ENCODE measurements at regions not wholly inside any gene's neighbourhood (a gene's known extent, or its start where the extent isn't known, plus 50 kb on each side); places are given as distances from the start of the nearest gene placed in this dataset.
"Not testable (repeated sequence)": the region's sequence is repeated elsewhere in the genome, so short reads cannot be mapped to it uniquely, and the experiment has no call there.

GRCh38 chr4:126372634-126373033 is 1057.9 kb downstream of the FAT4 start:
- DNase-seq = no peak

DNA sequence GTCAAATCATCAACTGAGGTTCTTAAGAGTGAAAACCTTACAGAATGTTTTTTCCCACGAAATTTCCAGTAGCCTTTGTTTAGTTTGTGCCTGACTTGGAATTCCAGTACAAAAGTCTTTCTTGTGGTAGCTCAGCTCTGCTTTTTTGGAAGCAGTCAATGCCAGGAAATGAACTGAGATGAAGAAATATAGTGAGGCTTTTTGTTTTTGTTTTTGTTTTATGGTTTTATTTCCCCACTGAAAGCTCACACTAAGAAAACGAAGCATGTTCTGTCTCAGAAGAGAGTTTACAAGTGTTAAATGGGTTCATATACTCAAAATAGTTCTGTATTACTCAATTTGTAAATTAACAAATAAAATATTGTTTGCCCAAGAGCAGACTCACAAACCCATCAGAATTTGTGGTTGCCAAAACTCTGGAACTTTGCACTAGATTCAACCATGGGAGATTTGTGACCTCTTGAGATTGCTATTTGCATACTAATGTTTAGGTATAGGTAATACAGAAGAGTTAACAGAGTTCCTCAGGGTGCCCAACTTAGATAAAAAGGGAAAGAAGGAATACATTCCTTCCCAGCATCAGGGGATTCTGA is 1060.8 kb downstream of the FAT4 start:
- DNase-seq = no peak

- no peak for DNase-seq
Observed at GRCh38 chr4:126385954-126386353, 1071.2 kb downstream of the FAT4 start.

DNA sequence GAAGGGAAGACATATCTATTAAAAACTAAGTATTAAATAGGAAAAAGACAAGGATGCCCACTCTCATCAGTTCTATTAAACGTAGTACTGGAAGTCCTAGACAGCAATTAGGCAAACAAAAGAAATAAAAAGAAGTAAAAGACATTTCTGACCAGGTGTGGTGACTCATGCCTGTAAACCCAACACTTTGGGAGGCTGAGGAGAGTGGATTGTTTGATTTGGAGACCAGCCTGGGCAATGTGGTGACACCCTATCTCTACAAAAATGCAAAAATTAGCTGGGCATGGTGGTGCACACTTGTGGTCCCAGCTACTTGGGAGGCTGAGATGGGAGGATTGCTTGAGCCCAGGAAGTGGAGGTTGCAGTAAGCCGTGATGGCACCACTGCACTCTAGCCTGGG is 1071.8 kb downstream of the FAT4 start:
- no peak for DNase-seq

GRCh38 chr4:126395664-126396063 is 1080.9 kb downstream of the FAT4 start:
- DNase-seq = no peak

DNA sequence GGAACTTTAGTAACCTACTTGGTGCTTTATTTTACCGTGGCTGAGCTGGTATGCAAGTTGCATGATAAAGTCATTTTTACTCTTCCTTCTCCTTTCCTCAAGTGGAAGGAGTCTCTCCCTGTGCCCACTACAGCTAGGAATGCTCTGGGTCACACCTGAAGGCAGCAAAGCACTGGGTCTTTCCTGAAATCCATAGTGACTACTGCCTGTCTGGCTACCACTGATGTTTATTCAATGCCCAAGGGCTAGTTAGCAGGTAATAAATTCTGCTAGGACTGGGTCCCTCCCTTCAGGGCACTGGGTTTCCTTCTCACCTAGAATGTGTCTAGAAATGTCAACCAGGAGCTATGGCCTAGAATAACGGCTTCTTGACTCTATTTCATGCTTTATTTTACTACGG is 1081.4 kb downstream of the FAT4 start:
- no peak for DNase-seq

GRCh38 chr4:126396703-126397102 is 1081.9 kb downstream of the FAT4 start:
- DNase-seq = no peak

DNA sequence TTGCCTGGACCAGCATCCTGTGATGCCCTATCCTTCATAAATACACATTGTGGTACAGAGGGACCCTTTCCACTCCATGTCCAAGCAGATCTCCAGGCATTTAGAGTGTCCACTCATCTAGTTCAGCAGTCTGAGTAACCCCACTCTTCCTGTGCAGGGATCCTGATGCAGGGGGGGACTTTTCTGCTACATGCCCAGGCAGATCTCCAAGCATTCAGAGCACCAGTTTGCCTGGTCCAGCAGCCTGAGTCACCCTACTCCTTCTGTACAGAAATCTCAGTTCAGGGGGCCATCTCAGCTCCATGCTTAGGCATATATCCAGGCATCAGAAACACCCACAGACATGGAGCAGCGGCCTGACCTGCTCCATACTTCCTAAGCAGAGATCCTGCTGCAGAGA is 1089.8 kb downstream of the FAT4 start:
- no peak for DNase-seq

GRCh38 chr4:126405369-126405982 is 1090.7 kb downstream of the FAT4 start:
- DNase-seq = peak in 2 of 3 donors; percentile 2 to 3

DNA sequence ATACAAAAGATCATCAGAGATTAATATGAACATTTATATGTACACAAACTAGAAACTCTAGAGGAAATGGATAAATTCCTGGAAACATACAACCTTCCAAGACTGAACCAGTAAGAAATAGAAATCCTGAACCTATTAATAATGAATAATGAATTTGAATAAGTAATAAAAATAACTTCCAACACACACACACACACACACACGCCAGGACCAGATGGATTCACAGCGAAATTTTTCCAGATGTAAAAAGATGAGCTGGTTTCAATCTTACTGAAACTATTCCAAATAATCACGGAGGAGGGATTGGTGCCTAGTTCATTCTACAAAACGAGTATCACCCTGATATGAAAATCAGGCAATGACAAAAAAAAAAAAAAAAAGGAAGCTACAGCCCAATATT is 1095.0 kb downstream of the FAT4 start:
- DNase-seq = no peak

- no peak for DNase-seq
Observed at GRCh38 chr4:126411047-126411446, 1096.3 kb downstream of the FAT4 start.

DNA sequence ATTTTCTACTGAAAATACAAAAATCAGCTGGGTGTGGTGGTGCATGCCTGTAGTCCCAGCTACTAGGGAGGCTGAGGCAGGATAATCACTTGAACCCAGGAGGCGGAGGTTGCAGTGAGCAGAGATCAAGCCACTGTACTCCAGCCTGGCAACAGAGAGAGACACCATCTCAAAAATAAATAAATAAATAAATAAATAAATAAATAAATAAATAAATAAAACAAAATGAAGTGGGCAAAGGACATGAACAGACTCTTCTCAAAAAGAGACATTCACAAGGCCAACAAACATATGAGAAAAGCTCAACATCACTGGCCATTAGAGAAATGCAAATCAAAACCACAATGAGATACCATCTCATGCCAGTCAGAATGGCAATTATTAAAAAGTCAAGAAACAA is 1097.6 kb downstream of the FAT4 start:
- DNase-seq = not testable (repeated sequence)

- no peak for DNase-seq
Observed at GRCh38 chr4:126414741-126415140, 1100.0 kb downstream of the FAT4 start.

- no peak for DNase-seq
Observed at GRCh38 chr4:126419266-126419665, 1104.5 kb downstream of the FAT4 start.

GRCh38 chr4:126427853-126428252 is 1113.1 kb downstream of the FAT4 start:
- no peak for DNase-seq

GRCh38 chr4:126431049-126431448 is 1116.3 kb downstream of the FAT4 start:
- DNase-seq = no peak

- DNase-seq = no peak
Observed at GRCh38 chr4:126435491-126435890, 1120.7 kb downstream of the FAT4 start.

- no peak for DNase-seq
Observed at GRCh38 chr4:126440297-126440696, 1125.5 kb downstream of the FAT4 start.

- no peak for DNase-seq
Observed at GRCh38 chr4:126441173-126442035, 1126.6 kb downstream of the FAT4 start.

DNA sequence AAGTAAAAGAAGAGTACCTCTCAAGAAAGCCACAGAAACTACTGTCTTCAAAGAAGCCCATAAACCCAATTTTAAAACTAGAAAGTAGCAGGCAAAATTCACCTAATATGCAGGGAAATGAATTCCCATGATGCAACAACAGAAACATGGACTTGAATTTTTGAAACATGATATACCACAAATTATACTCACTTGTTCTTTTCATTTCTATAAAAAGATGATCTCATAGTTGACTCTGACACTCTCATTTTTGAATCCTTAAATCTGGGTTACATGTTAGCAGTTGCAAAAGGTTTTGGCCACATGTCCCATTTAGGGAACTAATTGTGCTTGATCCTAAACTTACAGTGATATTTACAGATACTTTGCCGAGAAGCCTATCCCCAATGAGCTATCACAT is 1130.8 kb downstream of the FAT4 start:
- DNase-seq = no peak

DNA sequence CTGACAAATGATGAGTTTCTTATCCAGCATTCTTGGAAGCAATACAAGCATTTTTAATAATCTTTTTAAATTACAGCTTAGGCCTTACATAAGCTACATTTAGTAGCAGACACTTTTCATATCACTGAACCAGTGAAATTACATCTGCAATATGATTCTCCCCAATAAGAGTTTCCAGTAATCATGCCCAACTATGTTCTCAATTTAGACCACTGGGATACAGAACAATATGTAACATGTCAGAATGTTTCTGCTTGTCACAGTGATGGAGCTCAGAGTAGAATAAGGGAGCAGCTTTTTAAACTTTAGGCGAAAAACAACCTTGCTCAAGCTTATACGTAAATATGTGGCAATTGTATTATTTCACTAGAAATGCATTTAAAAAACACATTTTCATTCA is 1132.2 kb downstream of the FAT4 start:
- no peak for DNase-seq

DNA sequence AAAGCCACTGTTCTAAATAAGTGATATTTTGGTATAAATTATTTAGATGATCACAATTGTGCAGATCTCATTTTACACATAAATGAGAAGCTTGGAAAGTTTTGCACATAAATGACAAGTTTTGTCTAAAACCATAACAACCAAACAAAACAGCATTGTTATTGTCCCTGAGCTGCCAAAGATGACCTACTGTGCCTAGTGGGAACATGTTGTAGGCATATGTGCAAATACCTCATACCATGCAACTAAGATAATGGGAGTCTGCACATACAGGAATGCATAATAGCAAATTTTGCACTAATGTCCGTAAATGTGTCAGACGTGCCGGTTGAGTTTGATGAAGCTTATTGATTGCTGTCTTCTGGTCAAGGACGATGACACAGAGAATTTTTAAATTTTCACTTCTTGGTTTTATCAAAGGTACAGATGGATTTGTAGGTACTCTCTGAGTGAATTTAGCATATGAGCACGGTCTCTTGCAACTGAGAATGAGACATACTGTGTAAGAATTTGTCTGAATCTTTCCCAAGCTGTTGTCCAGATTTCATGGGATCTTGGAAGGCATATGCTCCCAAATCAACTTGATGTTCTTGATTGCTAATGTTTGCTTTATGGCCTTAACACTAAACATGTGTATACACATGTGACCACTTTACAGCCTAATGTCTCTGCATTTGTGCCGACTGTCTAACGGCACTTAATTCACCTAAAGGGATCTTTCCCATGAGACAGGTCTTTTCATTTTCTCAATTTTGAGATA is 1133.5 kb downstream of the FAT4 start:
- DNase-seq = no peak

- DNase-seq = no peak
Observed at GRCh38 chr4:126451237-126451873, 1136.6 kb downstream of the FAT4 start.

Measured in suppressor macrophage treated with lipopolysaccharide for 1 hour (primary cell).